ENCODE measurements at regions not wholly inside any gene's neighbourhood (a gene's known extent, or its start where the extent isn't known, plus 50 kb on each side); places are given as distances from the start of the nearest gene placed in this dataset.
"Not testable (repeated sequence)": the region's sequence is repeated elsewhere in the genome, so short reads cannot be mapped to it uniquely, and the experiment has no call there.

- intact Hi-C loops (cut with micrococcal nuclease; ENCODE audit: unreplicated experiment), result loop anchor here (2.0 to 5.0 kb wide), 2 partner anchors 19 to 68 kb away; no protein-coding TSS in a partner anchor
- H3K27ac Mint-ChIP-seq (ENCODE audit: unreplicated experiment), result no peak overlapping the region
- H3K27me3 Mint-ChIP-seq (ENCODE audit: unreplicated experiment), result no peaks in the 10 kb centered on the region
- no TSS peak for BruUV-seq (replicated peaks)
- peaks cover 29% of the 10 kb centered on the region for H3K4me1 Mint-ChIP-seq (ENCODE audit: low read depth, unreplicated experiment)
- no peak for DNase-seq
- CTCF ChIA-PET, result no interaction called here
- no peak for TF ChIP-seq CTCF (IDR thresholded peaks at IDR 0.05; ENCODE audit: unreplicated experiment)
- no peaks in the 10 kb centered on the region for H3K36me3 Mint-ChIP-seq (ENCODE audit: insufficient read depth, unreplicated experiment)
- H3K9me3 Mint-ChIP-seq (ENCODE audit: low read depth, unreplicated experiment), result no peaks in the 10 kb centered on the region
- H3K4me3 Mint-ChIP-seq (ENCODE audit: low read depth, unreplicated experiment), result no peak overlapping the region
Observed at GRCh38 chr18:73679941-73680712, 467.5 kb downstream of the FBXO15 start.

- Mint-ChIP-seq H3K4me3 (ENCODE audit: low read depth, unreplicated experiment) (no peak overlapping the region), H3K36me3 (ENCODE audit: insufficient read depth, unreplicated experiment) (no peaks in the 10 kb centered on the region), H3K9me3 (ENCODE audit: low read depth, unreplicated experiment) (no peaks in the 10 kb centered on the region), H3K27me3 (ENCODE audit: unreplicated experiment) (no peaks in the 10 kb centered on the region), H3K4me1 (ENCODE audit: low read depth, unreplicated experiment) (peaks cover 8% of the 10 kb centered on the region), H3K27ac (ENCODE audit: unreplicated experiment) (no peak overlapping the region)
- BruUV-seq (replicated peaks), result no TSS peak
- no peak for DNase-seq
- CTCF ChIA-PET, result no interaction called here
- no peak for TF ChIP-seq CTCF (IDR thresholded peaks at IDR 0.05; ENCODE audit: unreplicated experiment)
- intact Hi-C loops (cut with micrococcal nuclease; ENCODE audit: unreplicated experiment), result no loop called here
Observed at GRCh38 chr18:73677450-73677849, 470.2 kb downstream of the FBXO15 start.

- H3K27ac Mint-ChIP-seq (ENCODE audit: unreplicated experiment), result no peak overlapping the region
- no peaks in the 10 kb centered on the region for H3K36me3 Mint-ChIP-seq (ENCODE audit: insufficient read depth, unreplicated experiment)
- peaks cover 3% of the 10 kb centered on the region for H3K9me3 Mint-ChIP-seq (ENCODE audit: low read depth, unreplicated experiment)
- H3K4me3 Mint-ChIP-seq (ENCODE audit: low read depth, unreplicated experiment), result no peak overlapping the region
- peaks cover 31% of the 10 kb centered on the region for H3K4me1 Mint-ChIP-seq (ENCODE audit: low read depth, unreplicated experiment)
- intact Hi-C loops (cut with micrococcal nuclease; ENCODE audit: unreplicated experiment), result no loop called here
- CTCF ChIA-PET, result no interaction called here
- no peak for TF ChIP-seq CTCF (IDR thresholded peaks at IDR 0.05; ENCODE audit: unreplicated experiment)
- no TSS peak for BruUV-seq (replicated peaks)
- no peaks in the 10 kb centered on the region for H3K27me3 Mint-ChIP-seq (ENCODE audit: unreplicated experiment)
- DNase-seq, result no peak
Observed at GRCh38 chr18:73674125-73674865, 473.3 kb downstream of the FBXO15 start.

- not testable (repeated sequence) for H3K4me3 Mint-ChIP-seq (ENCODE audit: low read depth, unreplicated experiment); H3K27me3 Mint-ChIP-seq (ENCODE audit: unreplicated experiment); H3K36me3 Mint-ChIP-seq (ENCODE audit: insufficient read depth, unreplicated experiment); H3K27ac Mint-ChIP-seq (ENCODE audit: unreplicated experiment); DNase-seq; BruUV-seq (replicated peaks); H3K9me3 Mint-ChIP-seq (ENCODE audit: low read depth, unreplicated experiment)
- CTCF ChIA-PET, result interaction anchor here (1.1 kb wide), 1 partner anchor 57 kb away, joined by 3 read pairs; no protein-coding TSS in a partner anchor
- intact Hi-C loops (cut with micrococcal nuclease; ENCODE audit: unreplicated experiment), result loop anchor here (2.0 kb wide), 1 partner anchor 127 kb away; no protein-coding TSS in a partner anchor
- peaks cover 35% of the 10 kb centered on the region for H3K4me1 Mint-ChIP-seq (ENCODE audit: low read depth, unreplicated experiment)
Observed at GRCh38 chr18:73671480-73671879, 476.2 kb downstream of the FBXO15 start.

Data from Calu3 (cell line).